Immature natural killer cell (primary cell): ENCODE measurements at regions not wholly inside any gene's neighbourhood (a gene's known extent, or its start where the extent isn't known, plus 50 kb on each side); places are given as distances from the start of the nearest gene placed in this dataset.
A peak's percentile ranks its signal among the peaks of the same experiment; 100 is the strongest.

ENCODE experiments used
- DNase-seq, 3 donors: peaks; one replicate each; pipeline ENCODE4 v3.0.0; 2022; ENCODE audit warnings: mixed read lengths in 1 of 3
- H3K27ac Mint-ChIP-seq, 6 donors: one replicate each; pipeline ENCODE4 v1.8.0; 2020; ENCODE audit warnings: mixed read lengths in 6 of 6, mild to moderate bottlenecking in 5 of 6, inconsistent platforms in 4 of 6, moderate library complexity in 3 of 6
- H3K27me3 Mint-ChIP-seq, 3 donors: one replicate each; pipeline ENCODE4 v1.8.0; 2020 to 2021; ENCODE audit warnings: low read depth in 3 of 3, mild to moderate bottlenecking in 3 of 3, mixed read lengths in 3 of 3, moderate library complexity in 3 of 3, inconsistent platforms in 1 of 3
- H3K36me3 Mint-ChIP-seq, 3 donors: one replicate each; pipeline ENCODE4 v1.8.0; 2020; ENCODE audit warnings: mixed read lengths in 3 of 3, inconsistent platforms in 2 of 3, mild to moderate bottlenecking in 2 of 3
- H3K4me1 Mint-ChIP-seq, 2 donors: one replicate each; pipeline ENCODE4 v1.8.0; 2020; ENCODE audit warnings: inconsistent platforms in 2 of 2, mild to moderate bottlenecking in 2 of 2, mixed read lengths in 2 of 2, moderate library complexity in 1 of 2
- H3K4me3 Mint-ChIP-seq, 5 donors: one replicate each; pipeline ENCODE4 v1.8.0; 2020; ENCODE audit warnings: mild to moderate bottlenecking in 5 of 5, mixed read lengths in 5 of 5, inconsistent platforms in 3 of 5, moderate library complexity in 3 of 5
- H3K9me3 Mint-ChIP-seq, 6 donors: one replicate each; pipeline ENCODE4 v1.8.0; 2020; ENCODE audit warnings: mild to moderate bottlenecking in 6 of 6, mixed read lengths in 6 of 6, inconsistent platforms in 4 of 6, moderate library complexity in 3 of 6

DNA sequence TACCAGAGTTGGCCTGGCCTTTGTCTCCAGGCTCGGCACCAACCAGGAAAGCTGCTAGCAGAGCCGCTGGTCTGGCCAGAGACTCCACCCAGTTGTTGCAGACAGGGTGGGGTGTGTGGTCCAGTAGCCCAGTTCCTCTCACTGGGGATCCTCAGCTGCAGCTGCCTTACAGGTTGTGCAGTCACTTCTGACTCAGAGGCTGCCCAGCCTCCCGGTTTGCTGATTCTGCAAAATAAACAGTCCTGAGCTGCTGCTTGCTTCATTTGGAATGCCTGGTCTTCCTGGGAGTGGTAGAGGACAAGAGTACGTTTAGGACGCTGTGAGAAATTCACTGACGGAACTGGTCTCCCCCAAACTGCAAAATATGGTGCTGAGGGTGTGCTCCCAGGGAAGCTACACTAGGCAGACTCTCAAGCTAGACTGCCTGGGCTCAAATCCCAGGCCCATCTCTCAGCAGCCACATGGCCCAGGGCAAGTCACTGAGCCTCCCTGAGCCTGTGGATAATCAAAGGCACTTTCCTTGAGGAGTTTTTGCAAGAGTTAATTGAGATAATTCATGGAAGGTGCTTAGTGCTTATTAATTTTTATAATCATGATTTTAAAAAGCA is 246.1 kb downstream of the TFAP2C start:
- Mint-ChIP-seq H3K4me1 (no peaks in the 10 kb centered on the region), H3K27me3 (peaks cover 0 to 12% (median 5%) of the 10 kb centered on the region in 3 donors), H3K27ac (no peak overlapping the region), H3K36me3 (no peaks in the 10 kb centered on the region), H3K9me3 (peaks cover 0 to 1% (median 0%) of the 10 kb centered on the region in 6 donors), H3K4me3 (no peak overlapping the region)
- DNase-seq, result no peak

DNA sequence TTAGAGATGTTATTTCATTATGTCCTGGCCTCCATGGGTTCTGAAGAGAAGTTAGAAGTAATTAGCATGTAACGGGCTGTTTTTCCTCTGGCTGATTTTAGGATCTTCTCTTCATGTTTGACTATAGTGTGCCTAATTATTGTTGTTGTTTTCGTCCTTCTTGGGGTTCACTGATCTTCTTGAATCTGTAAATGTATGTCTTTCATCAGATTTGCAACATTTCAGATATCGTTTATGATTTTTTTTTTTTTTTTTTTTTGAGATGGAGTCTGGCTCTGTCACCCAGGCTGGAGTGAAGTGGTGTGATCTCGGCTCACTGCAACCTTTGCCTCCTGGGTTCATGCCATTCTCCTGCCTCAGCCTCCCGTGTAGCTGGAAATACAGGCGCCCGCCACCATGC is 246.7 kb downstream of the TFAP2C start:
- Mint-ChIP-seq H3K27ac (no peak overlapping the region), H3K4me1 (no peaks in the 10 kb centered on the region), H3K36me3 (no peaks in the 10 kb centered on the region), H3K27me3 (peaks cover 0 to 12% (median 7%) of the 10 kb centered on the region in 3 donors), H3K9me3 (no peaks in the 10 kb centered on the region), H3K4me3 (no peak overlapping the region)
- no peak for DNase-seq

GRCh38 chr20:56885521-56885920 is 256.4 kb downstream of the TFAP2C start:
- Mint-ChIP-seq H3K4me1 (no peaks in the 10 kb centered on the region), H3K36me3 (no peaks in the 10 kb centered on the region), H3K9me3 (no peaks in the 10 kb centered on the region), H3K27ac (no peak overlapping the region), H3K4me3 (no peak overlapping the region), H3K27me3 (peaks cover 4 to 7% (median 6%) of the 10 kb centered on the region in 3 donors)
- no peak for DNase-seq

DNA sequence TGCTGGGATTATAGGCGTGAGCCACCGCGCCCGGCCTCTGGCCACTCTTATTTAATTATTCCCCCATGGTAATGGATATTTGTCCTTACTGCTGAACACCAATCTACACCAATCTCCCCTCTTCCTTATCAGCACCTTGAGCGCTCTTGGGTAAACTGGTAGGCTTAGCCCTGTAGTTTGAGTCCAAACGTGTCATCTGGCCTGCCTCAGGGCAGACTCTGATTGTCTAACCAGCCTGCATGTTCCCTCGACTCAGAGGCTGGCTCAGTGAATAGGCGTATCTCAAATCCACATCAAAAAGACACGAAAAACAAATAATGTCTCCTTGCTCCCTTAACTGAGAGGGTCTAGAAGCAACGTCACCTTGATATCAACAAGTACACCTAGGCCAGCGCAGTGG is 260.9 kb downstream of the TFAP2C start:
- H3K4me3 Mint-ChIP-seq, result no peak overlapping the region
- DNase-seq, result no peak
- peaks cover 0 to 4% (median 0%) of the 10 kb centered on the region in 3 donors for H3K27me3 Mint-ChIP-seq
- H3K4me1 Mint-ChIP-seq, result peaks cover 4 to 8% of the 10 kb centered on the region in 2 donors
- H3K36me3 Mint-ChIP-seq, result peaks cover 0 to 6% (median 0%) of the 10 kb centered on the region in 3 donors
- peaks cover 0 to 1% (median 0%) of the 10 kb centered on the region in 6 donors for H3K9me3 Mint-ChIP-seq
- H3K27ac Mint-ChIP-seq, result no peak overlapping the region

- peaks cover 0 to 6% (median 0%) of the 10 kb centered on the region in 3 donors for H3K36me3 Mint-ChIP-seq
- peaks cover 0 to 3% (median 0%) of the 10 kb centered on the region in 3 donors for H3K27me3 Mint-ChIP-seq
- peaks cover 4 to 8% of the 10 kb centered on the region in 2 donors for H3K4me1 Mint-ChIP-seq
- H3K27ac Mint-ChIP-seq, result no peak overlapping the region
- H3K9me3 Mint-ChIP-seq, result peaks cover 0 to 4% (median 0%) of the 10 kb centered on the region in 6 donors
- peak in 2 of 3 donors; percentile 1 to 2 for DNase-seq
- no peak overlapping the region for H3K4me3 Mint-ChIP-seq
Measured at GRCh38 chr20:56893226-56893917, 264.3 kb downstream of the TFAP2C start.

GRCh38 chr20:56896447-56896846 is 267.3 kb downstream of the TFAP2C start:
- H3K36me3 Mint-ChIP-seq, result peaks cover 0 to 6% (median 0%) of the 10 kb centered on the region in 3 donors
- peaks cover 0 to 4% (median 0%) of the 10 kb centered on the region in 6 donors for H3K9me3 Mint-ChIP-seq
- no peak overlapping the region for H3K4me3 Mint-ChIP-seq
- peaks cover 4 to 8% of the 10 kb centered on the region in 2 donors for H3K4me1 Mint-ChIP-seq
- no peak overlapping the region for H3K27ac Mint-ChIP-seq
- no peak for DNase-seq
- peaks cover 0 to 3% (median 1%) of the 10 kb centered on the region in 3 donors for H3K27me3 Mint-ChIP-seq

- Mint-ChIP-seq H3K27ac (no peak overlapping the region), H3K36me3 (peaks cover 0 to 6% (median 0%) of the 10 kb centered on the region in 3 donors), H3K4me3 (no peak overlapping the region), H3K27me3 (peaks cover 1 to 3% (median 3%) of the 10 kb centered on the region in 3 donors), H3K9me3 (peaks cover 0 to 4% (median 0%) of the 10 kb centered on the region in 6 donors), H3K4me1 (peaks cover 4 to 8% of the 10 kb centered on the region in 2 donors)
- DNase-seq, result no peak
Measured at GRCh38 chr20:56897318-56897957, 268.3 kb downstream of the TFAP2C start.

- H3K27ac Mint-ChIP-seq, result no peak overlapping the region
- H3K4me1 Mint-ChIP-seq, result peaks cover 4 to 8% of the 10 kb centered on the region in 2 donors
- peaks cover 0 to 4% (median 0%) of the 10 kb centered on the region in 6 donors for H3K9me3 Mint-ChIP-seq
- peaks cover 1 to 3% (median 3%) of the 10 kb centered on the region in 3 donors for H3K27me3 Mint-ChIP-seq
- H3K4me3 Mint-ChIP-seq, result no peak overlapping the region
- no peak for DNase-seq
- peaks cover 0 to 6% (median 0%) of the 10 kb centered on the region in 3 donors for H3K36me3 Mint-ChIP-seq
Measured at GRCh38 chr20:56897958-56898349, 268.8 kb downstream of the TFAP2C start.

- no peak for DNase-seq
- Mint-ChIP-seq H3K4me3 (no peak overlapping the region), H3K9me3 (peaks cover 0 to 4% (median 0%) of the 10 kb centered on the region in 6 donors)
Measured at GRCh38 chr20:56899506-56899905, 270.4 kb downstream of the TFAP2C start.

GRCh38 chr20:56900252-56900651 is 271.1 kb downstream of the TFAP2C start:
- Mint-ChIP-seq H3K4me1 (no peaks in the 10 kb centered on the region), H3K4me3 (no peak overlapping the region), H3K9me3 (peaks cover 0 to 2% (median 0%) of the 10 kb centered on the region in 6 donors), H3K36me3 (no peaks in the 10 kb centered on the region), H3K27me3 (peaks cover 1 to 5% (median 5%) of the 10 kb centered on the region in 3 donors), H3K27ac (no peak overlapping the region)
- no peak for DNase-seq

More at GRCh38 chr20:56899506-56899905, 270.4 kb downstream of the TFAP2C start:
- Mint-ChIP-seq H3K36me3 (peaks cover 0 to 2% (median 0%) of the 10 kb centered on the region in 3 donors), H3K27me3 (peaks cover 1 to 5% (median 3%) of the 10 kb centered on the region in 3 donors), H3K27ac (no peak overlapping the region), H3K4me1 (no peaks in the 10 kb centered on the region)

DNA sequence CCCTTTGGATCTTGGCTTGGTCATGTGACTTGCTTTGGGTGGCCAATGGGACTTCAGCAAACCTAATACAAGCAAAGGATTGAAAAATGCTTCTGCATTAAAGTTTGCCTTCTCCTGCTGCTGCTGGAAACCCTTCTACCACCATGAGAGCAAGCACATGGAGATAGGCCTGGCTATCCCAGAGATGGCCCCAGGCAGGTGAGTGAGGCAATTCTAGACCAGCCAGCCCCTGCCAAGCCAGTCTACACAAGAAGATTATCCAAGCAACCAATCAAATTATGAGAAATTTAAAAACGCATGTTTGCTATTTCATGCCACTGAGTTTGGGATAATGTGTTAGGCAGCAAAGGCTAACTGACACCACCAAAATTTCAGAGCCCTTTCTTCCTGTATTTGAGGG is 274.3 kb downstream of the TFAP2C start:
- no peak overlapping the region for H3K27ac Mint-ChIP-seq
- DNase-seq, result no peak
- no peak overlapping the region for H3K4me3 Mint-ChIP-seq
- H3K36me3 Mint-ChIP-seq, result no peaks in the 10 kb centered on the region
- H3K4me1 Mint-ChIP-seq, result no peaks in the 10 kb centered on the region
- peaks cover 3 to 10% (median 5%) of the 10 kb centered on the region in 3 donors for H3K27me3 Mint-ChIP-seq
- H3K9me3 Mint-ChIP-seq, result peaks cover 0 to 2% (median 0%) of the 10 kb centered on the region in 6 donors

DNA sequence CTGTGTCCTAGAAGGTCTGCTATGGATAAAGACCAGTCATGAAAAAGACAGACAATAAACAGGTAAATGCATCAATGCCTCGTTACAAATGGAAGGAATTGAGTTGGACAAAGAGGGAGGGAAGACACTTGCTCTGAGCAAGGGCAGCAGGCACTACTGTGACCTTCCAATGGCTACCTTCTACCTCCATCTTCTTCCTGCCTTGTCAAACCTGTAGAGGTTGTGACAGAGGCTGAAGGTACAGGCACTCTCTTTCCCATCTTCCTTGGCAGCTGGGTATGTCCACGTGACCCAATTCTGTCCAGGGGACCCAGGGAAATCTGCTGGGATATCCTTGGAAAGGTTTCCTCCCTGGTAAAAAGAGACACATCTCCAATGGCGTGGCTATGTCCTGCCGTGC is 274.8 kb downstream of the TFAP2C start:
- Mint-ChIP-seq H3K27ac (no peak overlapping the region), H3K4me3 (no peak overlapping the region), H3K4me1 (no peaks in the 10 kb centered on the region), H3K9me3 (peaks cover 0 to 2% (median 0%) of the 10 kb centered on the region in 6 donors), H3K36me3 (no peaks in the 10 kb centered on the region), H3K27me3 (peaks cover 3 to 8% (median 5%) of the 10 kb centered on the region in 3 donors)
- DNase-seq, result no peak

GRCh38 chr20:56909918-56910714 is 281.0 kb downstream of the TFAP2C start:
- Mint-ChIP-seq H3K36me3 (no peaks in the 10 kb centered on the region), H3K27me3 (peaks cover 4 to 14% (median 11%) of the 10 kb centered on the region in 3 donors), H3K27ac (no peak overlapping the region), H3K9me3 (no peaks in the 10 kb centered on the region), H3K4me3 (no peak overlapping the region), H3K4me1 (no peaks in the 10 kb centered on the region)
- DNase-seq, result no peak
